Neural crest cell (in vitro differentiated cells): ENCODE measurements at regions not wholly inside any gene's neighbourhood (a gene's known extent, or its start where the extent isn't known, plus 50 kb on each side); places are given as distances from the start of the nearest gene placed in this dataset.
A peak's percentile ranks its signal among the peaks of the same experiment; 100 is the strongest.

ENCODE experiments used
- DNase-seq: peaks from one replicate; pipeline ENCODE4 v3.0.0; 2021; ENCODE audit warnings: low read depth, mixed read lengths, low spot score
- H3K27ac Mint-ChIP-seq: one replicate; pipeline ENCODE4 v1.8.0; 2021; ENCODE audit warnings: mild to moderate bottlenecking, mixed read lengths; ENCODE audit not compliant: unreplicated experiment
- H3K27me3 Mint-ChIP-seq: 2 replicates; pipeline ENCODE4 v1.8.0; 2021; ENCODE audit warnings: low read depth, mild to moderate bottlenecking, mixed read lengths
- H3K36me3 Mint-ChIP-seq: 2 replicates; pipeline ENCODE4 v1.8.0; 2021; ENCODE audit warnings: low read depth, mild to moderate bottlenecking, mixed read lengths
- H3K4me1 Mint-ChIP-seq: 2 replicates; pipeline ENCODE4 v1.8.0; 2021; ENCODE audit warnings: mixed read lengths
- H3K4me3 Mint-ChIP-seq: one replicate; pipeline ENCODE4 v1.8.0; 2021; ENCODE audit warnings: mild to moderate bottlenecking, mixed read lengths
- H3K9me3 Mint-ChIP-seq: 2 replicates; pipeline ENCODE4 v1.8.0; 2021; ENCODE audit warnings: mixed read lengths
- TF ChIP-seq, protein P1 (sequence below): fragments of 200-600 bp; sonication (generic); conservative IDR thresholded peaks from 2 replicates; pipeline ENCODE4 v1.5.0; 2021; ENCODE audit warnings: antibody characterized with exemption, mild to moderate bottlenecking

DNA sequence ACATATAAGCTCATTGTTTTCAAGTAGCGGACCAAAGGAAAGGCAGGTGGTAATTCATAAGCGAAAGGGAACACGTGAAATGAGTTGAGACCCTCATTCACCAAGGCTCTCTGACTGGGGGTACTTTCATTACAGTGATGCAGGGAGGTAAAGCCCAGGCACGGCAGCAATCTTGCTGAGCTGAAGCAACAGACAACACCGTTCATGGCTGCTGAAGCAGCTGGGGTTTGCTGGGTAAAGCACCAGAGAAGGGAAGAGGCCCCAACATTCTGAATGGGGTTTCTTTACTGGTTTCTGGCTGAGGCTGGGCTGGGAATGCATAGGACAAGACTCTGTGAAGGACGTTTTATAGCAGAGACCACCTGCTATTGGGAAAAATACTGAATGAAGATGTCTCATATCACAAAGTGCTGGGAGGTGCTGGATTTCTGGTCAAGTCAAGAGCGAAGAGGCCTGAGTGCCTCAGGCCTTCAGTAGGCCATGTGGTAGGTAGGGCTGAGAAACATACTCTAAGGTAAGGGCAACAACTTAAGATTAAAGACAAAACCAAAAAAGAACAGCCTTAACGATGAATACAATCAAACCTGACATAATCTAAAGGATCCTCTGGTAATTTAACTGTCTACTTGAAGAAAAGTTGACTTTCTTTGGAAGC, 324.7 kb upstream of the PIK3C3 start:
- Mint-ChIP-seq H3K27ac (peak overlapping the region; percentile 78), H3K4me1 (peaks cover 26% of the 10 kb centered on the region), H3K27me3 (no peaks in the 10 kb centered on the region), H3K4me3 (peak overlapping the region; percentile 98), H3K9me3 (peaks cover 4% of the 10 kb centered on the region), H3K36me3 (peaks cover 17% of the 10 kb centered on the region)
- DNase-seq: no peak
- TF ChIP-seq, protein P1, sequence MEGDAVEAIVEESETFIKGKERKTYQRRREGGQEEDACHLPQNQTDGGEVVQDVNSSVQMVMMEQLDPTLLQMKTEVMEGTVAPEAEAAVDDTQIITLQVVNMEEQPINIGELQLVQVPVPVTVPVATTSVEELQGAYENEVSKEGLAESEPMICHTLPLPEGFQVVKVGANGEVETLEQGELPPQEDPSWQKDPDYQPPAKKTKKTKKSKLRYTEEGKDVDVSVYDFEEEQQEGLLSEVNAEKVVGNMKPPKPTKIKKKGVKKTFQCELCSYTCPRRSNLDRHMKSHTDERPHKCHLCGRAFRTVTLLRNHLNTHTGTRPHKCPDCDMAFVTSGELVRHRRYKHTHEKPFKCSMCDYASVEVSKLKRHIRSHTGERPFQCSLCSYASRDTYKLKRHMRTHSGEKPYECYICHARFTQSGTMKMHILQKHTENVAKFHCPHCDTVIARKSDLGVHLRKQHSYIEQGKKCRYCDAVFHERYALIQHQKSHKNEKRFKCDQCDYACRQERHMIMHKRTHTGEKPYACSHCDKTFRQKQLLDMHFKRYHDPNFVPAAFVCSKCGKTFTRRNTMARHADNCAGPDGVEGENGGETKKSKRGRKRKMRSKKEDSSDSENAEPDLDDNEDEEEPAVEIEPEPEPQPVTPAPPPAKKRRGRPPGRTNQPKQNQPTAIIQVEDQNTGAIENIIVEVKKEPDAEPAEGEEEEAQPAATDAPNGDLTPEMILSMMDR: no peak

DNA sequence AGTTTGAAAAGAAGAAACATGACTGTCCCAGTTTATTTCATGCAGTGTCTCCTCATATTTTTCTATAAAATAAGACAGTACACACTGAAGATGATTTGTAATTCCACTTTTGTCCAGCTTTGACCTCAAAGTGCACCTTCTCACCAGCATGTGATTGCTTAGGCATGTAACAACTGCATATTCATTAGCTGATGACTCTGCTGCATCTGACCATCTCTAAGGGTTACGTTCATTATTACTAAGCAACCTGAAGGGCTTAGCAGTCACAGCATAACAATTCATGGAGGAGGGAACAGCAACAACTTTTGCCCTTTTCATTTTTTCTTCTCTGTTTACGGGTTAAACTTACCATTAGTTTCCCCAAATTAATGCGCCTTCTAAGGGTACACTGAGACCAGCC, 330.6 kb upstream of the PIK3C3 start:
- Mint-ChIP-seq H3K4me1 (peaks cover 21% of the 10 kb centered on the region), H3K27me3 (no peaks in the 10 kb centered on the region), H3K27ac (no peak overlapping the region), H3K4me3 (no peak overlapping the region), H3K36me3 (peaks cover 7% of the 10 kb centered on the region), H3K9me3 (no peaks in the 10 kb centered on the region)
- no peak for DNase-seq
- TF ChIP-seq, protein P1: no peak

DNA sequence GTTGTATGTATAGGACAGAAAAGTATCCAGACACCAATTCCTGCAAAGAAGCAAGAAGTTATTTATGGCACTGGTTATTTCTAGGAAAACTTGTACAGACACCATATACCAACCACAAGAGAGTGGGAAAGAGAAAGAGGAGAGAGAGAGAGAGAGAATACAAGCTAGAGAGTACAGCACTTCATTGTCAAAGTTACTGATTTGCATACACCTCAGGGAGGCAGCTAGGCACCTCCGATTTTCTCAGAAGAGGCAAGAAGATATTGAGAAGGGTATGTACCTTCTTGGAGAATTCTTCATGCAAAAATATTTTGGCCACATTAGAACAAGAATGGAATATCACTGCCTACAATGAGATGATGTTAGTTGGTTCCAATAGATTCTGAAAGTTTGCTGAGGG, 333.9 kb upstream of the PIK3C3 start:
- no peaks in the 10 kb centered on the region for H3K9me3 Mint-ChIP-seq
- H3K36me3 Mint-ChIP-seq: peaks cover 8% of the 10 kb centered on the region
- peaks cover 31% of the 10 kb centered on the region for H3K4me1 Mint-ChIP-seq
- TF ChIP-seq, protein P1: no peak
- no peak overlapping the region for H3K4me3 Mint-ChIP-seq
- H3K27me3 Mint-ChIP-seq: no peaks in the 10 kb centered on the region
- no peak overlapping the region for H3K27ac Mint-ChIP-seq
- no peak for DNase-seq

DNA sequence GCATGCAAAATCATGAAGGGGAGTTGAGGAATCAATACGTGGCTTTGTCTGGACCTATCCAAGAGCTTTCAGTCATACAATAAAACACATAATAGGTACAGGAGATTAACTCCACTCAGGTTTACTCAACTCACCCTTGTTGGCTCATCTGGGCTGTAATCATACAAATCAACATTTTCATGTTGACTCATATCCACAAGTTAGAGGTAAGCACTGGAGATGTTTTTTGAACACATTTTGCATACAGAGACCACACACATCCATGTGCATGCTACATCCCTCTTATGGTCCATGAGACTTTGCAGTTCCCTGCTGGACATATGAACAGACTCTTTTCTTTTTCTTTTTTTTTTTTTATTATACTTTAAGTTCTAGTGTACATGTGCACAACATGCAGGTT, 336.9 kb upstream of the PIK3C3 start:
- TF ChIP-seq, protein P1: no peak
- Mint-ChIP-seq H3K36me3 (peaks cover 5% of the 10 kb centered on the region), H3K9me3 (peaks cover 2% of the 10 kb centered on the region), H3K4me1 (peaks cover 18% of the 10 kb centered on the region), H3K27me3 (no peaks in the 10 kb centered on the region), H3K27ac (no peak overlapping the region), H3K4me3 (no peak overlapping the region)
- DNase-seq: no peak

- Mint-ChIP-seq H3K27me3 (no peaks in the 10 kb centered on the region), H3K27ac (no peak overlapping the region), H3K4me1 (peaks cover 18% of the 10 kb centered on the region), H3K9me3 (peaks cover 2% of the 10 kb centered on the region), H3K4me3 (no peak overlapping the region), H3K36me3 (peaks cover 5% of the 10 kb centered on the region)
- no peak for DNase-seq
- TF ChIP-seq, protein P1: no peak
Measured at GRCh38 chr18:41617647-41618046, 337.4 kb upstream of the PIK3C3 start.
